GM21360 (cell line): ENCODE measurements at regions not wholly inside any gene's neighbourhood (a gene's known extent, or its start where the extent isn't known, plus 50 kb on each side); places are given as distances from the start of the nearest gene placed in this dataset.
"Not testable (repeated sequence)": the region's sequence is repeated elsewhere in the genome, so short reads cannot be mapped to it uniquely, and the experiment has no call there.

Source experiments
- ATAC-seq: cut with Tn5 transposase; IDR thresholded peaks from one replicate; pipeline ENCODE4 v1.9.1; 2021; ENCODE audit warnings: mild to moderate bottlenecking, moderate library complexity; ENCODE audit not compliant: unreplicated experiment

DNA sequence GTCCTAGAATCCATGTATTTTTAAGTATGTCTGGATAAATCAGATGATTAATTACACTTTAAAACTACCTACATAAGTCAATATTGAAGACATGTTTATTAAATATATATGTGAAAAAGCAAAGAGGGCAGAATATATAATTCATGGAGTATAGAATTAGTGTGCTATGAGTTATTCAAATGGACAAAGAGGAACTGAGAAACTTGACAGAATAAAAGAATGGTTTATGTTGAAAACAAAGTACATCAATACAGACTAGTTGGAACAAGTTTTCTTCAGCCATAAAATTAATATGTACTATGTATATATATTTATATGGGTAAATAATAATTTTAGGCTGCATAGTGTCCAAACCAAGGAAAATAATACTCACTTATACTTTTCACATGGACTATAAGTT is 173.5 kb downstream of the NPFFR2 start:
- peak; percentile 48 for ATAC-seq

- ATAC-seq = no peak
These were observed 174.0 kb downstream of the NPFFR2 start for GRCh38 chr4:72205831-72206230.

DNA sequence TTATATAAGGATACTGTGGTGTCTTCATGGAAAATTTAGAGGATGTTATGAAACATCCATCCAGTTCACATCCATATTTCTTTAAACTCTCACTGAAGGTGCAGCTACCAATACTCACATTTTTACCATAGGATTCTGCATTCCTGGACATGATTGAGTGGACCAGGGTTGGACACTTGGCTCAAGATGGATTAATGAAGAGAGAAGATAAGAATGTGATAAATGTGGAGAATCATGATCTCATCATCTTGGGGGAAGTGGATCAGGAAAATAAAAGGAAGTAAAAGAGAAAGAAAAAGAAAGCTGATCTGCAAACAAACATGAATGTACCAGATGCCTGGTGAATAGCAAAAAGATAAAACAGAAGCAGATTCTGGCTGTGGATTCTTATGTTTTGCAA is 175.4 kb downstream of the NPFFR2 start:
- no peak for ATAC-seq

- no peak for ATAC-seq
These were observed 176.7 kb downstream of the NPFFR2 start for GRCh38 chr4:72208421-72209075.

GRCh38 chr4:72209600-72209999 is 177.8 kb downstream of the NPFFR2 start:
- ATAC-seq = no peak

GRCh38 chr4:72213763-72214162 is 182.0 kb downstream of the NPFFR2 start:
- ATAC-seq = not testable (repeated sequence)

- no peak for ATAC-seq
These were observed 183.4 kb downstream of the NPFFR2 start for GRCh38 chr4:72215198-72215597.

DNA sequence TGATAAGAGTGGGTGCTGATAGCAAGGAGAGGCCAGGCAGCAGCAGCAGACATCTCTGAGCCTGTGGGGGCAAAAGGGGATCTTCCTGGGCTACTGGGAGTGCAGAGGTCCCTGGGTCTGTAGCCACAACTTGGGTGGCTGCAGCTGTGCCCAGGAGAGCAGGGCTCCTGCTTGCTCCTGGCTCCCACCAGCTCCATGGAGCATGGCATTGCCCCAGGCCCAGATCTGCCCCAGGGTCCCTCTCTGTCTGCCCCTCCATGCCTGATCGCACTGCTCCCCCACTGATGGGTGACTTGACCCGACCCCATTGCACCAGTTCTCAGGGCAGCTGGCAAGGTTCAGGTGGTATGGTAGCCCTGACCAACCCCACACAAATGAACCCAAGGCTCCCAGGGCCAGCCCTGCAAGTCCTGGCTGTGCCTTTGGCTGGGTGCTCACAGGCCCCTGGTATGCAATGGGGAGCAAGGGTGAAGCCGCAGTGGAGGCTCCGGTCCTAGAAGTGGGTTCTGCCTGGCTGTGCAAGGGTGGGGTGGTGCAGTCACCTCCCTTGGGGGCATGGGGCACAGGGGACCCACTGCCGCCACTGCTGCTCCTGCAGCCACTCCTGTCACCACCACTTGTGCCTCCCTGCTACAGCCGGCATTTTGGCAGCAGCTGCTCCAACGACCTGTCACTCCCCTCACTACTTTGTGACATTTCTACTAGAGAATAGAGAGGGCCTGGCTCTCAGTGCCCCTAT is 184.9 kb downstream of the NPFFR2 start:
- ATAC-seq = no peak

GRCh38 chr4:72218953-72219352 is 187.2 kb downstream of the NPFFR2 start:
- ATAC-seq = no peak
